ENCODE measurements at regions not wholly inside any gene's neighbourhood (a gene's known extent, or its start where the extent isn't known, plus 50 kb on each side); places are given as distances from the start of the nearest gene placed in this dataset.

DNA sequence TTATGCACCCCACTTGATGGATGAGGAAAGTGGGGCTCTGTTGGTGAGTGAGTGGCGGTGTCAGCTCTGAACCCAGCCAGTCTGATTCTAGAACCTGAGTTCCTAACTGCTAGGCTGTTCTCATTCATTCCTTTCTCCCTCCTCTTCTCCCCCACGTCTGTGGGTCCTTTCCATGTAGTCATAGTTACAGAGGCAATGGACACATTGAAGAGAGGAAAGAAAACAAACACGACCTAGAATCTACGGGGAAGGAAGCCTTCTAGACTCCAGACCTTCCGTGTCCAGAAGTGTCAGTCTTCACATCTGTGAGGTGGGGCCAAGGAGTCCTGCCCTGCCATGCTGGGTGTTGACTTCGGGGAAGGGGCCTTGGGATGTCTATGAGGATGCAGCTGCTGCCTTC is 115.8 kb upstream of the WNT4 start:
- H3K27me3 ChIP-seq (ENCODE audit: insufficient read depth) = no peaks in the 10 kb centered on the region
- H3K79me2 ChIP-seq (replicated peaks; ENCODE audit: insufficient read depth) = no peaks in the 10 kb centered on the region
- no peak overlapping the region for H3K4me2 ChIP-seq
- H3K9me3 Mint-ChIP-seq = no peaks in the 10 kb centered on the region; the same call in 2 of the 3 replicates
- peaks cover 29% of the 10 kb centered on the region for H3K4me1 ChIP-seq (ENCODE audit: insufficient read depth)
- no peak overlapping the region for H3K27ac ChIP-seq (ENCODE audit: low read depth)
- no peak for ATAC-seq
- no peaks in the 10 kb centered on the region for H3F3A ChIP-seq (replicated peaks; ENCODE audit: low read depth)
- TF ChIP-seq EZH2phosphoT487 (IDR thresholded peaks at IDR 0.05; ENCODE audit: unreplicated experiment) (no peak), STAT1 (IDR thresholded peaks at IDR 0.05; ENCODE audit: unreplicated experiment) (no peak), EZH2 (IDR thresholded peaks at IDR 0.05; ENCODE audit: low read depth, unreplicated experiment) (no peak)
- TF ChIP-seq, protein P1, sequence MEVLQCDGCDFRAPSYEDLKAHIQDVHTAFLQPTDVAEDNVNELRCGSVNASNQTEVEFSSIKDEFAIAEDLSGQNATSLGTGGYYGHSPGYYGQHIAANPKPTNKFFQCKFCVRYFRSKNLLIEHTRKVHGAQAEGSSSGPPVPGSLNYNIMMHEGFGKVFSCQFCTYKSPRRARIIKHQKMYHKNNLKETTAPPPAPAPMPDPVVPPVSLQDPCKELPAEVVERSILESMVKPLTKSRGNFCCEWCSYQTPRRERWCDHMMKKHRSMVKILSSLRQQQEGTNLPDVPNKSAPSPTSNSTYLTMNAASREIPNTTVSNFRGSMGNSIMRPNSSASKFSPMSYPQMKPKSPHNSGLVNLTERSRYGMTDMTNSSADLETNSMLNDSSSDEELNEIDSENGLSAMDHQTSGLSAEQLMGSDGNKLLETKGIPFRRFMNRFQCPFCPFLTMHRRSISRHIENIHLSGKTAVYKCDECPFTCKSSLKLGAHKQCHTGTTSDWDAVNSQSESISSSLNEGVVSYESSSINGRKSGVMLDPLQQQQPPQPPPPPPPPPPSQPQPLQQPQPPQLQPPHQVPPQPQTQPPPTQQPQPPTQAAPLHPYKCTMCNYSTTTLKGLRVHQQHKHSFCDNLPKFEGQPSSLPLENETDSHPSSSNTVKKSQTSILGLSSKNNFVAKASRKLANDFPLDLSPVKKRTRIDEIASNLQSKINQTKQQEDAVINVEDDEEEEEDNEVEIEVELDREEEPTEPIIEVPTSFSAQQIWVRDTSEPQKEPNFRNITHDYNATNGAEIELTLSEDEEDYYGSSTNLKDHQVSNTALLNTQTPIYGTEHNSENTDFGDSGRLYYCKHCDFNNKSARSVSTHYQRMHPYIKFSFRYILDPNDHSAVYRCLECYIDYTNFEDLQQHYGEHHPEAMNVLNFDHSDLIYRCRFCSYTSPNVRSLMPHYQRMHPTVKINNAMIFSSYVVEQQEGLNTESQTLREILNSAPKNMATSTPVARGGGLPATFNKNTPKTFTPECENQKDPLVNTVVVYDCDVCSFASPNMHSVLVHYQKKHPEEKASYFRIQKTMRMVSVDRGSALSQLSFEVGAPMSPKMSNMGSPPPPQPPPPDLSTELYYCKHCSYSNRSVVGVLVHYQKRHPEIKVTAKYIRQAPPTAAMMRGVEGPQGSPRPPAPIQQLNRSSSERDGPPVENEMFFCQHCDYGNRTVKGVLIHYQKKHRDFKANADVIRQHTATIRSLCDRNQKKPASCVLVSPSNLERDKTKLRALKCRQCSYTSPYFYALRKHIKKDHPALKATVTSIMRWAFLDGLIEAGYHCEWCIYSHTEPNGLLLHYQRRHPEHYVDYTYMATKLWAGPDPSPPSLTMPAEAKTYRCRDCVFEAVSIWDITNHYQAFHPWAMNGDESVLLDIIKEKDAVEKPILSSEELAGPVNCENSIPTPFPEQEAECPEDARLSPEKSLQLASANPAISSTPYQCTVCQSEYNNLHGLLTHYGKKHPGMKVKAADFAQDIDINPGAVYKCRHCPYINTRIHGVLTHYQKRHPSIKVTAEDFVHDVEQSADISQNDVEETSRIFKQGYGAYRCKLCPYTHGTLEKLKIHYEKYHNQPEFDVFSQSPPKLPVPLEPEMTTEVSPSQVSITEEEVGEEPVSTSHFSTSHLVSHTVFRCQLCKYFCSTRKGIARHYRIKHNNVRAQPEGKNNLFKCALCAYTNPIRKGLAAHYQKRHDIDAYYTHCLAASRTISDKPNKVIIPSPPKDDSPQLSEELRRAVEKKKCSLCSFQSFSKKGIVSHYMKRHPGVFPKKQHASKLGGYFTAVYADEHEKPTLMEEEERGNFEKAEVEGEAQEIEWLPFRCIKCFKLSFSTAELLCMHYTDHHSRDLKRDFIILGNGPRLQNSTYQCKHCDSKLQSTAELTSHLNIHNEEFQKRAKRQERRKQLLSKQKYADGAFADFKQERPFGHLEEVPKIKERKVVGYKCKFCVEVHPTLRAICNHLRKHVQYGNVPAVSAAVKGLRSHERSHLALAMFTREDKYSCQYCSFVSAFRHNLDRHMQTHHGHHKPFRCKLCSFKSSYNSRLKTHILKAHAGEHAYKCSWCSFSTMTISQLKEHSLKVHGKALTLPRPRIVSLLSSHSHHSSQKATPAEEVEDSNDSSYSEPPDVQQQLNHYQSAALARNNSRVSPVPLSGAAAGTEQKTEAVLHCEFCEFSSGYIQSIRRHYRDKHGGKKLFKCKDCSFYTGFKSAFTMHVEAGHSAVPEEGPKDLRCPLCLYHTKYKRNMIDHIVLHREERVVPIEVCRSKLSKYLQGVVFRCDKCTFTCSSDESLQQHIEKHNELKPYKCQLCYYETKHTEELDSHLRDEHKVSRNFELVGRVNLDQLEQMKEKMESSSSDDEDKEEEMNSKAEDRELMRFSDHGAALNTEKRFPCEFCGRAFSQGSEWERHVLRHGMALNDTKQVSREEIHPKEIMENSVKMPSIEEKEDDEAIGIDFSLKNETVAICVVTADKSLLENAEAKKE (CRISPR knock-in tag; IDR thresholded peaks at IDR 0.05) = no peak
- no peaks in the 10 kb centered on the region for H4K20me1 ChIP-seq (replicated peaks; ENCODE audit: insufficient read depth)
- no peak overlapping the region for H3K27ac Mint-ChIP-seq
- no peak overlapping the region for H3K4me3 ChIP-seq
- H3K4me1 Mint-ChIP-seq = peaks cover 58% of the 10 kb centered on the region
- no peaks in the 10 kb centered on the region for H3K9me2 ChIP-seq (ENCODE audit: insufficient read depth)
- no peak overlapping the region for H2AFZ ChIP-seq
- no peaks in the 10 kb centered on the region for H3K36me3 Mint-ChIP-seq (ENCODE audit: low read depth)
- peaks cover 20% of the 10 kb centered on the region for H3K27me3 Mint-ChIP-seq (ENCODE audit: insufficient read depth, low read depth, poor library complexity)
- no peak overlapping the region for H3K4me3 Mint-ChIP-seq
- DNase-seq (ENCODE audit: low spot score) = no peak
- H3K36me3 ChIP-seq (ENCODE audit: insufficient read depth) = no peaks in the 10 kb centered on the region

DNA sequence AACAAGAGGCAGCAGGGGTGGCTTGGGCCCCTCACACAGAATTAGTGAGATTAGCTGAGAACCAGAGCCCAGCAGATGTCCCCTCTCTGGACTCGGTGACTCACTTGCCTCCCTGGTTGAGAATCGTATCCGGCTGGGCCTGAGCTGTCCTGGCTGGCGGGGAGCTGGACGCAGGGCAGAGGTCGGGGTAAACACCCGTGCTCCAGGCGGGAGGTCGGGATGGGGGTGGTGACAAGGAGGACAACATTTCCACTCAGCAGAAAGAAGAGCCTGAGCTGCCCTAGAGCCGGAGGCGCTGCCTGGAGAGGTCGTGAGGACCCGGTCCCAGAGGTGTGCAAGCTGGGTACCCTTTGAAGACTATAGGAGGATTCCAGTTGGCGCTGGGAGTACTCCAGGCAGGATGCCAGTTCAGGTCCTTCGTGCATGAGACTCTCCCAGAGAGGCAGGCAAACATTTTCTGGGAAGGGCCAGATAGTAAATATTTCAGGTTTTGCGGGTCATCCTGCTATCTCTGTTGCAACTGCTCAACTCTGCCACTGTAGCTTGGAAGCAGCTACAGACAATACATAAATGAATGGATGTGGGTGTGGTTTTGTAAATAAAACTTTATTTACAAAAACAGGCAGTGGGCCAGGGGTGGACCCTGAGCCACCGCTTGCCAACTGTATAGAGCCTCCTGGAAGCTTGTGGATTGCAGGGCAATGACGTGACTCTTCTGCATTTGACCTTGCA is 116.8 kb upstream of the WNT4 start:
- Mint-ChIP-seq H3K27ac (no peak overlapping the region; the same call in 1 of the 2 replicates), H3K4me3 (no peak overlapping the region), H3K9me3 (no peaks in the 10 kb centered on the region; the same call in 2 of the 3 replicates), H3K4me1 (peaks cover 59% of the 10 kb centered on the region), H3K27me3 (ENCODE audit: insufficient read depth, low read depth, poor library complexity) (peaks cover 26% of the 10 kb centered on the region), H3K36me3 (ENCODE audit: low read depth) (no peaks in the 10 kb centered on the region)
- Histone ChIP-seq H3K27ac (ENCODE audit: low read depth) (no peak overlapping the region), H3K9me2 (ENCODE audit: insufficient read depth) (no peaks in the 10 kb centered on the region), H3K4me2 (no peak overlapping the region), H3F3A (replicated peaks; ENCODE audit: low read depth) (no peaks in the 10 kb centered on the region), H4K20me1 (replicated peaks; ENCODE audit: insufficient read depth) (no peaks in the 10 kb centered on the region), H3K79me2 (replicated peaks; ENCODE audit: insufficient read depth) (no peaks in the 10 kb centered on the region), H3K4me3 (no peak overlapping the region), H2AFZ (0 out of 2 replicates have a peak overlapping the region, but pooled peaks have one; percentile 32), H3K36me3 (ENCODE audit: insufficient read depth) (no peaks in the 10 kb centered on the region), H3K4me1 (ENCODE audit: insufficient read depth) (peaks cover 32% of the 10 kb centered on the region), H3K27me3 (ENCODE audit: insufficient read depth) (no peaks in the 10 kb centered on the region)
- DNase-seq (ENCODE audit: low spot score) (no peak), ATAC-seq (no peak)
- TF ChIP-seq NANOG (IDR thresholded peaks at IDR 0.05; ENCODE audit: borderline replicate concordance) (no peak), CREB1 (CRISPR knock-in tag; IDR thresholded peaks at IDR 0.05; ENCODE audit: low read depth) (no peak), JUNB (IDR thresholded peaks at IDR 0.05; ENCODE audit: unreplicated experiment) (no peak), POLR2AphosphoS5 (IDR thresholded peaks at IDR 0.05; ENCODE audit: low read depth) (no peak)
- TF ChIP-seq, protein P2, sequence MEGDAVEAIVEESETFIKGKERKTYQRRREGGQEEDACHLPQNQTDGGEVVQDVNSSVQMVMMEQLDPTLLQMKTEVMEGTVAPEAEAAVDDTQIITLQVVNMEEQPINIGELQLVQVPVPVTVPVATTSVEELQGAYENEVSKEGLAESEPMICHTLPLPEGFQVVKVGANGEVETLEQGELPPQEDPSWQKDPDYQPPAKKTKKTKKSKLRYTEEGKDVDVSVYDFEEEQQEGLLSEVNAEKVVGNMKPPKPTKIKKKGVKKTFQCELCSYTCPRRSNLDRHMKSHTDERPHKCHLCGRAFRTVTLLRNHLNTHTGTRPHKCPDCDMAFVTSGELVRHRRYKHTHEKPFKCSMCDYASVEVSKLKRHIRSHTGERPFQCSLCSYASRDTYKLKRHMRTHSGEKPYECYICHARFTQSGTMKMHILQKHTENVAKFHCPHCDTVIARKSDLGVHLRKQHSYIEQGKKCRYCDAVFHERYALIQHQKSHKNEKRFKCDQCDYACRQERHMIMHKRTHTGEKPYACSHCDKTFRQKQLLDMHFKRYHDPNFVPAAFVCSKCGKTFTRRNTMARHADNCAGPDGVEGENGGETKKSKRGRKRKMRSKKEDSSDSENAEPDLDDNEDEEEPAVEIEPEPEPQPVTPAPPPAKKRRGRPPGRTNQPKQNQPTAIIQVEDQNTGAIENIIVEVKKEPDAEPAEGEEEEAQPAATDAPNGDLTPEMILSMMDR (conservative IDR thresholded peaks at IDR 0.05; ENCODE audit: low read depth in 2 of 2) = no peak
